HepG2 (cell line): ENCODE measurements at regions not wholly inside any gene's neighbourhood (a gene's known extent, or its start where the extent isn't known, plus 50 kb on each side); places are given as distances from the start of the nearest gene placed in this dataset.

ENCODE experiments used
- ATAC-seq: fragments of 200-7000 bp; cut with Tn5 transposase; 3 replicates; pipeline ENCODE4 v1.9.1; 2020; ENCODE audit warnings: mild to moderate bottlenecking, moderate library complexity
- BruUV-seq: library from RNA; stranded (reverse); fragments of 400-500 nt; replicated peaks from 2 replicates; lab custom pipeline; 2021; lab: Mats Ljungman, UMichigan
- CTCF ChIA-PET: fragments of 300-600 bp; formaldehyde crosslinking; extraction: SDS; loops from one replicate; lab custom pipeline; 2021; ENCODE audit warnings: low total read pairs, inconsistent platforms, low intra/inter-chr PET ratio; lab: Yijun Ruan, JAX
- POLR2A ChIA-PET: fragments of 350-600 bp; sonication (Branson Sonifier 250); formaldehyde crosslinking; loops from one replicate; lab custom pipeline; 2020; ENCODE audit warnings: antibody characterized with exemption, inconsistent platforms; lab: Yijun Ruan, JAX
- DNase-seq: peaks from one replicate; pipeline ENCODE4 v3.0.0-alpha.2; 2015; ENCODE audit warnings: low spot score
- FAIRE-seq: peaks from 3 replicates; lab custom pipeline; 2011; peaks lifted over from hg19 to GRCh38; lab: Jason Lieb, UNC
- H2AFZ ChIP-seq: one replicate; pipeline ENCODE4 v1.6.1; 2011; ENCODE audit warnings: low read length, inconsistent platforms
- H3K27ac ChIP-seq: fragments of 300-600 bp; 3 replicates; pipeline ENCODE4 v1.8.0; 2011; ENCODE audit warnings: mixed run types, mild to moderate bottlenecking, mixed read lengths, low read length, inconsistent platforms; ENCODE audit not compliant: insufficient read depth; ENCODE audit errors: extremely low read length
- H3K27me3 ChIP-seq, 2 experiments: fragments of 200-600 bp in 1 of 2; 2 replicates in 1 of 2; 3 replicates in 1 of 2; pipeline versions ENCODE4 v1.6.0 to v1.8.0; 2011; ENCODE audit warnings: low read length in 2 of 2, mild to moderate bottlenecking in 2 of 2, moderate library complexity in 2 of 2, inconsistent platforms in 1 of 2; ENCODE audit not compliant: insufficient read depth in 2 of 2, control insufficient read depth in 1 of 2
- H3K36me3 ChIP-seq, 2 experiments: fragments of 200-600 bp in 1 of 2; replicated peaks in 1 of 2; 2 replicates in 1 of 2; 3 replicates in 1 of 2; pipeline versions ENCODE4 v1.5.1 to v1.8.0; 2011; ENCODE audit warnings: low read length in 2 of 2, inconsistent platforms in 1 of 2; ENCODE audit not compliant: insufficient read depth in 2 of 2, control insufficient read depth in 1 of 2
- H3K4me1 ChIP-seq: 2 replicates; pipeline ENCODE4 v1.5.1; 2012; ENCODE audit warnings: low read length, inconsistent platforms; ENCODE audit not compliant: insufficient read depth
- H3K4me2 ChIP-seq: 2 replicates; pipeline ENCODE4 v1.6.0; 2011; ENCODE audit warnings: low read depth, low read length, inconsistent platforms
- H3K4me3 ChIP-seq, 3 experiments: fragments of 200-600 bp in 1 of 3; sonication (generic), shearing (Covaris generic) in 1 of 3; replicated peaks in 1 of 3; 2 replicates each; pipeline ENCODE4 v1.5.1; 2011 to 2016; ENCODE audit warnings: low read length in 3 of 3, inconsistent platforms in 2 of 3, low read depth in 2 of 3, mild to moderate bottlenecking in 2 of 3, control low read depth in 1 of 3, mixed read lengths in 1 of 3; ENCODE audit not compliant: insufficient read depth in 1 of 3
- H3K79me2 ChIP-seq: one replicate; pipeline ENCODE4 v1.6.1; 2011; ENCODE audit warnings: low read length, inconsistent platforms; ENCODE audit not compliant: insufficient read depth
- H3K9ac ChIP-seq: 2 replicates; pipeline ENCODE4 v1.6.0; 2011; ENCODE audit warnings: mild to moderate bottlenecking, low read depth, low read length, inconsistent platforms; ENCODE audit not compliant: insufficient read depth
- H3K9me3 ChIP-seq: 2 replicates; pipeline ENCODE4 v1.5.1; 2012; ENCODE audit warnings: mild to moderate bottlenecking, low read length
- H4K20me1 ChIP-seq: 2 replicates; pipeline ENCODE4 v1.6.0; 2011; ENCODE audit warnings: inconsistent platforms, mild to moderate bottlenecking, low read length, moderate library complexity; ENCODE audit not compliant: insufficient read depth
- BRCA1 ChIP-seq: sonication (generic); formaldehyde crosslinking; IDR thresholded peaks from 2 replicates; pipeline ENCODE4 v1.4.0; 2020; ENCODE audit warnings: missing genetic modification reagents
- IRF1 ChIP-seq: sonication (generic); formaldehyde crosslinking; IDR thresholded peaks from 2 replicates; pipeline ENCODE4 v1.4.0; 2020; ENCODE audit warnings: low read depth, mild to moderate bottlenecking, missing genetic modification reagents
- IRX3 ChIP-seq: sonication (generic); formaldehyde crosslinking; IDR thresholded peaks from 2 replicates; pipeline ENCODE4 v1.8.1; 2023; ENCODE audit warnings: mild to moderate bottlenecking, low read depth, missing genetic modification reagents, borderline replicate concordance
- KAT7 ChIP-seq: IDR thresholded peaks from 2 replicates; pipeline ENCODE4 v1.6.1; 2018; ENCODE audit warnings: borderline replicate concordance, missing compliant biosample characterization
- MBNL3 ChIP-seq: fragments of 250-450 bp; sonication (Bioruptor Pico); conservative IDR thresholded peaks from 2 replicates; pipeline ENCODE4 v1.8.0; 2022; ENCODE audit warnings: mild to moderate bottlenecking, inconsistent platforms
- NBN ChIP-seq: fragments of 450-650 bp; conservative IDR thresholded peaks from 2 replicates; pipeline ENCODE4 v1.6.1; 2017
- POGK ChIP-seq: sonication (generic); formaldehyde crosslinking; conservative IDR thresholded peaks from 2 replicates; pipeline ENCODE4 v1.8.0; 2022; ENCODE audit warnings: mild to moderate bottlenecking, moderate library complexity, missing genetic modification reagents
- RAD51 ChIP-seq: fragments of 450-650 bp; IDR thresholded peaks from 2 replicates; pipeline ENCODE4 v1.6.1; 2016; ENCODE audit warnings: borderline replicate concordance
- RFX3 ChIP-seq: IDR thresholded peaks from 2 replicates; pipeline ENCODE4 v1.6.1; 2016; ENCODE audit warnings: missing biosample characterization, missing genetic modification reagents
- SNAPC5 ChIP-seq: sonication (generic); formaldehyde crosslinking; IDR thresholded peaks from 2 replicates; pipeline ENCODE4 v1.8.1; 2023; ENCODE audit warnings: mild to moderate bottlenecking, missing genetic modification reagents, borderline replicate concordance
- TFDP1 ChIP-seq: IDR thresholded peaks from 2 replicates; pipeline ENCODE4 v1.6.1; 2016; ENCODE audit warnings: missing compliant biosample characterization, missing genetic modification reagents, borderline replicate concordance
- TIGD3 ChIP-seq: sonication (generic); formaldehyde crosslinking; IDR thresholded peaks from 2 replicates; pipeline ENCODE4 v1.5.1; 2020; ENCODE audit warnings: mild to moderate bottlenecking, missing genetic modification reagents, borderline replicate concordance
- ZBTB33 ChIP-seq: sonication (generic); formaldehyde crosslinking; IDR thresholded peaks from 2 replicates; pipeline ENCODE4 v1.4.0; 2020; ENCODE audit warnings: missing genetic modification reagents
- ZNF143 ChIP-seq: sonication (generic); formaldehyde crosslinking; IDR thresholded peaks from 2 replicates; pipeline ENCODE4 v1.4.0; 2020; ENCODE audit warnings: missing genetic modification reagents
- ZNF263 ChIP-seq: sonication (generic); formaldehyde crosslinking; IDR thresholded peaks from 2 replicates; pipeline ENCODE4 v1.4.0; 2020; ENCODE audit warnings: missing genetic modification reagents
- ZNF468 ChIP-seq: sonication (generic); formaldehyde crosslinking; IDR thresholded peaks from 2 replicates; pipeline ENCODE4 v1.8.0; 2022; ENCODE audit warnings: mild to moderate bottlenecking, moderate library complexity, missing genetic modification reagents
- ZNF710 ChIP-seq: sonication (generic); formaldehyde crosslinking; IDR thresholded peaks from 2 replicates; pipeline ENCODE4 v1.5.0; 2020; ENCODE audit warnings: mild to moderate bottlenecking, missing genetic modification reagents, borderline replicate concordance
- WGBS: methylation state at CpG from one replicate; pipeline ENCODE4 v1.1.6; 2017; ENCODE audit warnings: low lambda C conversion rate; 5-methylcytosine and 5-hydroxymethylcytosine counted together
- in situ Hi-C: cut with HindIII; loops from 2 replicates; pipeline ENCODE4 v1.10.0; 2017; ENCODE audit warnings: low pct_unique_long_range_greater_than_20kb; ENCODE audit not compliant: extremely low pct_ligation_motif_present
- intact Hi-C: fragments of 100-400 bp; cut with micrococcal nuclease; formaldehyde crosslinking; loops from one replicate; pipeline ENCODE4 v1.10.0; 2022; ENCODE audit not compliant: unreplicated experiment

- 0% methylated on average over 1 of the region's 1 CpG for WGBS
- intact Hi-C loops (no loop called here), in situ Hi-C loops (no loop called here)
- H3K4me2 ChIP-seq, result no peak overlapping the region
- H3K9me3 ChIP-seq, result no peaks in the 10 kb centered on the region
- BruUV-seq, result no TSS peak
- H2AFZ ChIP-seq, result no peak overlapping the region
- ChIA-PET CTCF (no interaction called here), POLR2A (no interaction called here)
- no peak overlapping the region for H3K27ac ChIP-seq
- H3K27me3 ChIP-seq, result no peaks in the 10 kb centered on the region
- H3K36me3 ChIP-seq, result no peaks in the 10 kb centered on the region
- H3K9ac ChIP-seq, result no peak overlapping the region
- no peak for FAIRE-seq
- no peaks in the 10 kb centered on the region for H3K79me2 ChIP-seq
- ATAC-seq, result no peak
- no peak overlapping the region for H3K4me3 ChIP-seq
- H4K20me1 ChIP-seq, result no peaks in the 10 kb centered on the region
- DNase-seq, result no peak
- no peaks in the 10 kb centered on the region for H3K4me1 ChIP-seq
- TF ChIP-seq TIGD3 (no peak), RFX3 (no peak), BRCA1 (CRISPR knock-in tag) (no peak), ZNF263 (CRISPR knock-in tag) (no peak), RAD51 (no peak), ZNF468 (CRISPR knock-in tag) (no peak), ZNF710 (CRISPR knock-in tag) (no peak), NBN (no peak), KAT7 (no peak), TFDP1 (CRISPR knock-in tag) (no peak), ZNF143 (CRISPR knock-in tag) (no peak), SNAPC5 (CRISPR knock-in tag) (no peak), POGK (CRISPR knock-in tag) (no peak), MBNL3 (no peak), IRF1 (CRISPR knock-in tag) (no peak), IRX3 (CRISPR knock-in tag) (no peak), ZBTB33 (CRISPR knock-in tag) (no peak)
These were observed 333.5 kb upstream of the AZI2 start for GRCh38 chr3:28682121-28682520.
